Astrocyte (in vitro differentiated cells and primary cell): ENCODE measurements at regions not wholly inside any gene's neighbourhood (a gene's known extent, or its start where the extent isn't known, plus 50 kb on each side); places are given as distances from the start of the nearest gene placed in this dataset.

Source experiments
- EZH2 ChIP-seq: IDR thresholded peaks from 2 replicates; pipeline ENCODE4 v1.6.1; 2012; ENCODE audit warnings: mild to moderate bottlenecking, low read length, inconsistent platforms; ENCODE audit not compliant: insufficient read depth
- TF ChIP-seq, protein P1 (sequence below): IDR thresholded peaks from 2 replicates; pipeline ENCODE4 v1.5.1; 2011; ENCODE audit warnings: low read depth, mild to moderate bottlenecking, inconsistent platforms, low read length, moderate library complexity; ENCODE audit not compliant: insufficient read depth

DNA sequence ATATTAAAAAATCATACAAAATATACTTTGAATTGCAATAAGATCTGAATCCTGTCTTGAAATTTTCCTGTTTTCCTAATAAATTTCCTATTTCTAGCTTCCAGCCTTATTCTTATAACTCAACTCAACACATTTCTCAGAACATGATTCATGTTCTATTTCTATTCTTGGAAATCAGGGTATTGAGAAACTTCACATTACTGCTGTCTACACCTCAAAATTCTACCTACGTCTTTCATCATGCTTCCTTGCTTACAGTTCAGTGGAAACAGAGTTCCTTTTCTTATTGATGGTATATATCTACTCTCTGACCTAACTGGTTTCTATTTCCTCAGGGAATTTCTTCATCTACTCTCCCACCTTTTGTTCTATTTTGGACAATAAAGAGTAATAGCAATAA, 2139.0 kb downstream of the ARAP2 start:
- no peak for TF ChIP-seq EZH2
- TF ChIP-seq, protein P1, sequence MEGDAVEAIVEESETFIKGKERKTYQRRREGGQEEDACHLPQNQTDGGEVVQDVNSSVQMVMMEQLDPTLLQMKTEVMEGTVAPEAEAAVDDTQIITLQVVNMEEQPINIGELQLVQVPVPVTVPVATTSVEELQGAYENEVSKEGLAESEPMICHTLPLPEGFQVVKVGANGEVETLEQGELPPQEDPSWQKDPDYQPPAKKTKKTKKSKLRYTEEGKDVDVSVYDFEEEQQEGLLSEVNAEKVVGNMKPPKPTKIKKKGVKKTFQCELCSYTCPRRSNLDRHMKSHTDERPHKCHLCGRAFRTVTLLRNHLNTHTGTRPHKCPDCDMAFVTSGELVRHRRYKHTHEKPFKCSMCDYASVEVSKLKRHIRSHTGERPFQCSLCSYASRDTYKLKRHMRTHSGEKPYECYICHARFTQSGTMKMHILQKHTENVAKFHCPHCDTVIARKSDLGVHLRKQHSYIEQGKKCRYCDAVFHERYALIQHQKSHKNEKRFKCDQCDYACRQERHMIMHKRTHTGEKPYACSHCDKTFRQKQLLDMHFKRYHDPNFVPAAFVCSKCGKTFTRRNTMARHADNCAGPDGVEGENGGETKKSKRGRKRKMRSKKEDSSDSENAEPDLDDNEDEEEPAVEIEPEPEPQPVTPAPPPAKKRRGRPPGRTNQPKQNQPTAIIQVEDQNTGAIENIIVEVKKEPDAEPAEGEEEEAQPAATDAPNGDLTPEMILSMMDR, result no peak
